NT2/D1 (cell line): ENCODE measurements at regions not wholly inside any gene's neighbourhood (a gene's known extent, or its start where the extent isn't known, plus 50 kb on each side); places are given as distances from the start of the nearest gene placed in this dataset.

Experiments
- DNase-seq: peaks from one replicate; pipeline ENCODE4 v3.0.0-alpha.2; 2011; ENCODE audit warnings: low read depth, low spot score
- H3K27me3 ChIP-seq: 2 replicates; pipeline ENCODE4 v1.6.0; 2011; ENCODE audit warnings: mild to moderate bottlenecking; ENCODE audit not compliant: insufficient read length, insufficient read depth
- H3K36me3 ChIP-seq: 2 replicates; pipeline ENCODE4 v1.6.1; 2011; ENCODE audit warnings: mild to moderate bottlenecking, low read length, mixed read lengths; ENCODE audit not compliant: insufficient read depth, insufficient read length
- H3K4me1 ChIP-seq: 2 replicates; pipeline ENCODE4 v1.5.1; 2011; ENCODE audit not compliant: insufficient read depth, insufficient read length
- H3K4me3 ChIP-seq: 2 replicates; pipeline ENCODE4 v1.5.1; 2011; ENCODE audit warnings: low read depth; ENCODE audit not compliant: insufficient read length
- H3K9ac ChIP-seq: 2 replicates; pipeline ENCODE4 v1.6.0; 2011; ENCODE audit warnings: low read depth; ENCODE audit not compliant: insufficient read length
- H3K9me3 ChIP-seq: 2 replicates; pipeline ENCODE4 v1.5.1; 2011; ENCODE audit warnings: mild to moderate bottlenecking, low read length; ENCODE audit not compliant: insufficient read depth
- SUZ12 ChIP-seq: IDR thresholded peaks from 2 replicates; pipeline ENCODE4 v1.6.1; 2011; ENCODE audit not compliant: insufficient read length, insufficient read depth; ENCODE audit errors: extremely low read depth
- YY1 ChIP-seq: IDR thresholded peaks from 2 replicates; pipeline ENCODE4 v1.6.1; 2011; ENCODE audit not compliant: insufficient read length, insufficient read depth
- ZNF274 ChIP-seq: IDR thresholded peaks from 2 replicates; pipeline ENCODE4 v1.6.1; 2011; ENCODE audit warnings: mild to moderate bottlenecking, low read depth, low read length

GRCh38 chr2:52336951-52337350, 1305.0 kb upstream of the NRXN1 start:
- Histone ChIP-seq H3K27me3 (no peaks in the 10 kb centered on the region), H3K4me1 (no peaks in the 10 kb centered on the region), H3K4me3 (no peak overlapping the region), H3K36me3 (no peaks in the 10 kb centered on the region), H3K9ac (no peak overlapping the region), H3K9me3 (0 out of 2 replicates have a peak, but pooled peaks cover 4% of the 10 kb centered on the region)
- TF ChIP-seq SUZ12 (no peak), ZNF274 (no peak), YY1 (no peak)
- no peak for DNase-seq

GRCh38 chr2:52335727-52336126, 1303.8 kb upstream of the NRXN1 start:
- no peak overlapping the region for H3K9ac ChIP-seq
- no peaks in the 10 kb centered on the region for H3K36me3 ChIP-seq
- no peaks in the 10 kb centered on the region for H3K27me3 ChIP-seq
- no peak for TF ChIP-seq ZNF274
- TF ChIP-seq YY1, result no peak
- TF ChIP-seq SUZ12, result no peak
- no peaks in the 10 kb centered on the region for H3K4me1 ChIP-seq
- no peak overlapping the region for H3K4me3 ChIP-seq
- DNase-seq, result no peak
- no peaks in the 10 kb centered on the region for H3K9me3 ChIP-seq

- H3K9me3 ChIP-seq, result no peaks in the 10 kb centered on the region
- H3K27me3 ChIP-seq, result no peaks in the 10 kb centered on the region
- no peak overlapping the region for H3K9ac ChIP-seq
- H3K36me3 ChIP-seq, result no peaks in the 10 kb centered on the region
- DNase-seq, result no peak
- no peak overlapping the region for H3K4me3 ChIP-seq
- TF ChIP-seq ZNF274 (no peak), SUZ12 (no peak), YY1 (no peak)
- no peaks in the 10 kb centered on the region for H3K4me1 ChIP-seq
These were observed 1302.3 kb upstream of the NRXN1 start for GRCh38 chr2:52334185-52334584.

- DNase-seq, result no peak
- Histone ChIP-seq H3K4me1 (no peaks in the 10 kb centered on the region), H3K27me3 (no peaks in the 10 kb centered on the region), H3K9me3 (no peaks in the 10 kb centered on the region), H3K9ac (no peak overlapping the region), H3K4me3 (no peak overlapping the region), H3K36me3 (no peaks in the 10 kb centered on the region)
- no peak for TF ChIP-seq SUZ12
- no peak for TF ChIP-seq YY1
- TF ChIP-seq ZNF274, result no peak
These were observed 1295.7 kb upstream of the NRXN1 start for GRCh38 chr2:52327641-52328040.

GRCh38 chr2:52314231-52314630, 1282.3 kb upstream of the NRXN1 start:
- H3K9me3 ChIP-seq, result no peaks in the 10 kb centered on the region
- no peaks in the 10 kb centered on the region for H3K36me3 ChIP-seq
- no peak overlapping the region for H3K4me3 ChIP-seq
- DNase-seq, result no peak
- TF ChIP-seq SUZ12, result no peak
- no peak for TF ChIP-seq ZNF274
- no peak for TF ChIP-seq YY1
- no peaks in the 10 kb centered on the region for H3K27me3 ChIP-seq
- no peaks in the 10 kb centered on the region for H3K4me1 ChIP-seq
- H3K9ac ChIP-seq, result no peak overlapping the region

GRCh38 chr2:52312486-52312885, 1280.6 kb upstream of the NRXN1 start:
- no peaks in the 10 kb centered on the region for H3K27me3 ChIP-seq
- no peak for DNase-seq
- H3K9ac ChIP-seq, result no peak overlapping the region
- no peaks in the 10 kb centered on the region for H3K9me3 ChIP-seq
- H3K36me3 ChIP-seq, result no peaks in the 10 kb centered on the region
- H3K4me3 ChIP-seq, result no peak overlapping the region
- no peak for TF ChIP-seq SUZ12
- TF ChIP-seq ZNF274, result no peak
- no peak for TF ChIP-seq YY1
- H3K4me1 ChIP-seq, result no peaks in the 10 kb centered on the region

GRCh38 chr2:52311862-52312261, 1279.9 kb upstream of the NRXN1 start:
- TF ChIP-seq YY1 (no peak), ZNF274 (no peak), SUZ12 (no peak)
- H3K9ac ChIP-seq, result no peak overlapping the region
- no peaks in the 10 kb centered on the region for H3K36me3 ChIP-seq
- no peaks in the 10 kb centered on the region for H3K9me3 ChIP-seq
- no peak overlapping the region for H3K4me3 ChIP-seq
- H3K4me1 ChIP-seq, result no peaks in the 10 kb centered on the region
- DNase-seq, result peak; percentile 63
- no peaks in the 10 kb centered on the region for H3K27me3 ChIP-seq
